ENCODE measurements at regions not wholly inside any gene's neighbourhood (a gene's known extent, or its start where the extent isn't known, plus 50 kb on each side); places are given as distances from the start of the nearest gene placed in this dataset.

DNA sequence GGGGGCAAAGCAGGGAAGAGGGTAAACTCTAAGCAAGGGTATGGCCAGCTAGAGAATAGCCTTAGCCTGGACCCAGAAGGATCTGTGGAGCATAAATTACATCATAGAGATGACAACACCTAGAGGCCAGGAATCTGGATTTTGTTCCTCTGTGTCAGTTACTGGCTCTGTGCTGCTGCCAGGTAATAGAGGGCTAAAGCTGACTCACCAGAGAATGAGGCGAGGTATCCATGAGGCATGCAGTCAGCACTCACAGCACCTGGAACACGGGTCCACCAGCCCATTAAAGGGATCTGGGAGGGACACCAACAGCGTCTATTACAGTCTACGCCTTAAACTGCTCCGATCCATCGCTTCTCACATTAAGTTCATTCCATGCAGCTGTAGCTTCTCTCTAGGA lies 74.9 kb upstream of the CMKLR1 start:
- WGBS (ENCODE audit: low lambda C conversion rate): 43% methylated on average over 5 of the region's 6 CpGs
- H3K4me2 ChIP-seq (ENCODE audit: low read depth, low read length): no peak overlapping the region
- H4K20me1 ChIP-seq (ENCODE audit: insufficient read depth, low read length): no peaks in the 10 kb centered on the region
- no TSS peak for BruUV-seq (replicated peaks)
- FAIRE-seq: no peak
- H3K27me3 ChIP-seq (ENCODE audit: control insufficient read depth in 1 of 2, insufficient read depth in 2 of 2, low read length in 2 of 2): no peaks in the 10 kb centered on the region
- no peak overlapping the region for H3K27ac ChIP-seq (ENCODE audit: extremely low read length, insufficient read depth, low read length)
- no peak overlapping the region for H3K9ac ChIP-seq (ENCODE audit: insufficient read depth, low read depth, low read length)
- TF ChIP-seq RARG (CRISPR knock-in tag; IDR thresholded peaks at IDR 0.05; ENCODE audit: low read depth) (no peak), EHMT2 (IDR thresholded peaks at IDR 0.05; ENCODE audit: borderline replicate concordance, low read depth, low read length) (no peak), ZNF746 (CRISPR knock-in tag; IDR thresholded peaks at IDR 0.05) (no peak), GLMP (CRISPR knock-in tag; IDR thresholded peaks at IDR 0.05; ENCODE audit: borderline replicate concordance) (no peak), REXO4 (CRISPR knock-in tag; IDR thresholded peaks at IDR 0.05; ENCODE audit: borderline replicate concordance) (no peak), SKI (IDR thresholded peaks at IDR 0.05; ENCODE audit: partially characterized antibody) (no peak), ZNF225 (CRISPR knock-in tag; IDR thresholded peaks at IDR 0.05) (no peak), NR3C1 (CRISPR knock-in tag; IDR thresholded peaks at IDR 0.05) (no peak), ZNF234 (CRISPR knock-in tag; conservative IDR thresholded peaks at IDR 0.05) (no peak), STAT5B (CRISPR knock-in tag; IDR thresholded peaks at IDR 0.05) (no peak)
- TF ChIP-seq, protein P1, sequence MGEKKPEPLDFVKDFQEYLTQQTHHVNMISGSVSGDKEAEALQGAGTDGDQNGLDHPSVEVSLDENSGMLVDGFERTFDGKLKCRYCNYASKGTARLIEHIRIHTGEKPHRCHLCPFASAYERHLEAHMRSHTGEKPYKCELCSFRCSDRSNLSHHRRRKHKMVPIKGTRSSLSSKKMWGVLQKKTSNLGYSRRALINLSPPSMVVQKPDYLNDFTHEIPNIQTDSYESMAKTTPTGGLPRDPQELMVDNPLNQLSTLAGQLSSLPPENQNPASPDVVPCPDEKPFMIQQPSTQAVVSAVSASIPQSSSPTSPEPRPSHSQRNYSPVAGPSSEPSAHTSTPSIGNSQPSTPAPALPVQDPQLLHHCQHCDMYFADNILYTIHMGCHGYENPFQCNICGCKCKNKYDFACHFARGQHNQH (CRISPR knock-in tag; IDR thresholded peaks at IDR 0.05): no peak
- POLR2A ChIA-PET: no interaction called here
- in situ Hi-C loops (cut with HindIII; ENCODE audit: extremely low pct_ligation_motif_present, low pct_unique_long_range_greater_than_20kb): no loop called here
- H3K4me3 ChIP-seq (replicated peaks in 1 of 3; ENCODE audit: insufficient read depth in 1 of 3, low read depth in 2 of 3, low read length in 3 of 3): no peak overlapping the region
- CTCF ChIA-PET (ENCODE audit: low intra/inter-chr PET ratio, low total read pairs): no interaction called here
- H3K36me3 ChIP-seq (replicated peaks in 1 of 2; ENCODE audit: control insufficient read depth in 1 of 2, insufficient read depth in 2 of 2, low read length in 2 of 2): no peaks in the 10 kb centered on the region
- no peak for DNase-seq (ENCODE audit: low spot score)
- no peak overlapping the region for H2AFZ ChIP-seq (ENCODE audit: low read length)
- intact Hi-C loops (cut with micrococcal nuclease; ENCODE audit: unreplicated experiment): no loop called here
- H3K4me1 ChIP-seq (ENCODE audit: insufficient read depth, low read length): no peaks in the 10 kb centered on the region
- ATAC-seq: no peak
- H3K79me2 ChIP-seq (ENCODE audit: insufficient read depth, low read length): no peaks in the 10 kb centered on the region
- H3K9me3 ChIP-seq (ENCODE audit: low read length): no peaks in the 10 kb centered on the region
